H1 (cell line): ENCODE measurements at regions not wholly inside any gene's neighbourhood (a gene's known extent, or its start where the extent isn't known, plus 50 kb on each side); places are given as distances from the start of the nearest gene placed in this dataset.

ENCODE experiments used
- CREB1 ChIP-seq: IDR thresholded peaks from 2 replicates; pipeline ENCODE4 v1.6.1; 2012; ENCODE audit warnings: inconsistent platforms
- GTF2F1 ChIP-seq: IDR thresholded peaks from 2 replicates; pipeline ENCODE4 v1.6.1; 2012; ENCODE audit warnings: low read depth, low read length, improper control_type of control experiment, borderline replicate concordance
- HDAC2 ChIP-seq, 2 experiments: fragments of 300-600 bp in 1 of 2; sonication (generic) in 1 of 2; IDR thresholded peaks; 2 replicates each; pipeline ENCODE4 v1.6.1; 2011 to 2012; ENCODE audit warnings: low read depth in 2 of 2, low read length in 2 of 2, mild to moderate bottlenecking in 2 of 2, moderate library complexity in 2 of 2, borderline replicate concordance in 1 of 2, inconsistent platforms in 1 of 2
- NANOG ChIP-seq: IDR thresholded peaks from 2 replicates; pipeline ENCODE4 v1.6.1; 2011; ENCODE audit warnings: low read length, low read depth, mild to moderate bottlenecking, inconsistent platforms; ENCODE audit not compliant: insufficient read depth, poor library complexity, severe bottlenecking
- SIX5 ChIP-seq: IDR thresholded peaks from 2 replicates; pipeline ENCODE4 v1.6.1; 2011; ENCODE audit warnings: mild to moderate bottlenecking, low read depth, low read length
- SRF ChIP-seq: IDR thresholded peaks from 2 replicates; pipeline ENCODE4 v1.6.1; 2011; ENCODE audit warnings: mild to moderate bottlenecking, low read depth, low read length, moderate library complexity
- SUZ12 ChIP-seq: fragments of 200-600 bp; sonication (generic); IDR thresholded peaks from 2 replicates; pipeline ENCODE4 v1.6.1; 2012; ENCODE audit warnings: mild to moderate bottlenecking, inconsistent platforms, low read length, moderate library complexity, mixed read lengths
- USF2 ChIP-seq: IDR thresholded peaks from 2 replicates; pipeline ENCODE4 v1.6.1; 2011; ENCODE audit warnings: low read length, improper control_type of control experiment
- ZNF274 ChIP-seq: IDR thresholded peaks from 2 replicates; pipeline ENCODE4 v1.7.0; 2012; ENCODE audit warnings: low read length, borderline replicate concordance; ENCODE audit errors: extremely low read depth
- TF ChIP-seq, protein P1 (sequence below): fragments of 300-600 bp; sonication (generic); IDR thresholded peaks from 2 replicates; pipeline ENCODE4 v1.7.1; 2012; ENCODE audit warnings: low read length, moderate library complexity, mild to moderate bottlenecking, inconsistent platforms; ENCODE audit not compliant: insufficient replicate concordance

DNA sequence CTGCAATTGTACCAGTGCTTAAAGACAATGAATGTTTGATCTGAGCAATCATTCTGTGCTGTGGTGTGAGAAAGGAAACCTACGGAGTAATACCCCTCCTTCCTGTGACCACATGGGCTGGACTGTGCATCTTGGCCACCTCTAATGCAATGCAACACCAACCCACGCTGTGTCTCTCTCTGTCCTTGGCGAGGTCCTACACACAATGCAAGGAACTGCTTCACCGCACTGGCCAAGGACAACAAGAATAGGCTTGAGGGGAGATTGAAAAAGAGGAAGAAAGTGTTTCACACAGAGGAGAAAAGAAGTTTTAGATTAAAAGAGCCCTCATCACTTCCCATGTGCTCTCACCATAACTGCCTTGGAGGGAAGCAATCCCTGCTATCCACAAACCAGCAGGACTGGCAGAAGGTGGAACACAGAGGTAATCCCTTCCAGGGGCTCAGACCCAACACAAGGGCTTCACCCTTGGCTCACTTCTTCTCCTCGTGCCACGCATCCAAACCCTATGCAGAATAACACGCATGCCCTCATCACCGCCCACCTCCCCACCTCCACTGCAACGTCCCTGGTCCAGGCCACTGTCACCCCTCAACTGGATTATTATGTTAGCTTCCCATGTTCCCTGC is 112.5 kb upstream of the ERG start (continued):
- TF ChIP-seq, protein P1, sequence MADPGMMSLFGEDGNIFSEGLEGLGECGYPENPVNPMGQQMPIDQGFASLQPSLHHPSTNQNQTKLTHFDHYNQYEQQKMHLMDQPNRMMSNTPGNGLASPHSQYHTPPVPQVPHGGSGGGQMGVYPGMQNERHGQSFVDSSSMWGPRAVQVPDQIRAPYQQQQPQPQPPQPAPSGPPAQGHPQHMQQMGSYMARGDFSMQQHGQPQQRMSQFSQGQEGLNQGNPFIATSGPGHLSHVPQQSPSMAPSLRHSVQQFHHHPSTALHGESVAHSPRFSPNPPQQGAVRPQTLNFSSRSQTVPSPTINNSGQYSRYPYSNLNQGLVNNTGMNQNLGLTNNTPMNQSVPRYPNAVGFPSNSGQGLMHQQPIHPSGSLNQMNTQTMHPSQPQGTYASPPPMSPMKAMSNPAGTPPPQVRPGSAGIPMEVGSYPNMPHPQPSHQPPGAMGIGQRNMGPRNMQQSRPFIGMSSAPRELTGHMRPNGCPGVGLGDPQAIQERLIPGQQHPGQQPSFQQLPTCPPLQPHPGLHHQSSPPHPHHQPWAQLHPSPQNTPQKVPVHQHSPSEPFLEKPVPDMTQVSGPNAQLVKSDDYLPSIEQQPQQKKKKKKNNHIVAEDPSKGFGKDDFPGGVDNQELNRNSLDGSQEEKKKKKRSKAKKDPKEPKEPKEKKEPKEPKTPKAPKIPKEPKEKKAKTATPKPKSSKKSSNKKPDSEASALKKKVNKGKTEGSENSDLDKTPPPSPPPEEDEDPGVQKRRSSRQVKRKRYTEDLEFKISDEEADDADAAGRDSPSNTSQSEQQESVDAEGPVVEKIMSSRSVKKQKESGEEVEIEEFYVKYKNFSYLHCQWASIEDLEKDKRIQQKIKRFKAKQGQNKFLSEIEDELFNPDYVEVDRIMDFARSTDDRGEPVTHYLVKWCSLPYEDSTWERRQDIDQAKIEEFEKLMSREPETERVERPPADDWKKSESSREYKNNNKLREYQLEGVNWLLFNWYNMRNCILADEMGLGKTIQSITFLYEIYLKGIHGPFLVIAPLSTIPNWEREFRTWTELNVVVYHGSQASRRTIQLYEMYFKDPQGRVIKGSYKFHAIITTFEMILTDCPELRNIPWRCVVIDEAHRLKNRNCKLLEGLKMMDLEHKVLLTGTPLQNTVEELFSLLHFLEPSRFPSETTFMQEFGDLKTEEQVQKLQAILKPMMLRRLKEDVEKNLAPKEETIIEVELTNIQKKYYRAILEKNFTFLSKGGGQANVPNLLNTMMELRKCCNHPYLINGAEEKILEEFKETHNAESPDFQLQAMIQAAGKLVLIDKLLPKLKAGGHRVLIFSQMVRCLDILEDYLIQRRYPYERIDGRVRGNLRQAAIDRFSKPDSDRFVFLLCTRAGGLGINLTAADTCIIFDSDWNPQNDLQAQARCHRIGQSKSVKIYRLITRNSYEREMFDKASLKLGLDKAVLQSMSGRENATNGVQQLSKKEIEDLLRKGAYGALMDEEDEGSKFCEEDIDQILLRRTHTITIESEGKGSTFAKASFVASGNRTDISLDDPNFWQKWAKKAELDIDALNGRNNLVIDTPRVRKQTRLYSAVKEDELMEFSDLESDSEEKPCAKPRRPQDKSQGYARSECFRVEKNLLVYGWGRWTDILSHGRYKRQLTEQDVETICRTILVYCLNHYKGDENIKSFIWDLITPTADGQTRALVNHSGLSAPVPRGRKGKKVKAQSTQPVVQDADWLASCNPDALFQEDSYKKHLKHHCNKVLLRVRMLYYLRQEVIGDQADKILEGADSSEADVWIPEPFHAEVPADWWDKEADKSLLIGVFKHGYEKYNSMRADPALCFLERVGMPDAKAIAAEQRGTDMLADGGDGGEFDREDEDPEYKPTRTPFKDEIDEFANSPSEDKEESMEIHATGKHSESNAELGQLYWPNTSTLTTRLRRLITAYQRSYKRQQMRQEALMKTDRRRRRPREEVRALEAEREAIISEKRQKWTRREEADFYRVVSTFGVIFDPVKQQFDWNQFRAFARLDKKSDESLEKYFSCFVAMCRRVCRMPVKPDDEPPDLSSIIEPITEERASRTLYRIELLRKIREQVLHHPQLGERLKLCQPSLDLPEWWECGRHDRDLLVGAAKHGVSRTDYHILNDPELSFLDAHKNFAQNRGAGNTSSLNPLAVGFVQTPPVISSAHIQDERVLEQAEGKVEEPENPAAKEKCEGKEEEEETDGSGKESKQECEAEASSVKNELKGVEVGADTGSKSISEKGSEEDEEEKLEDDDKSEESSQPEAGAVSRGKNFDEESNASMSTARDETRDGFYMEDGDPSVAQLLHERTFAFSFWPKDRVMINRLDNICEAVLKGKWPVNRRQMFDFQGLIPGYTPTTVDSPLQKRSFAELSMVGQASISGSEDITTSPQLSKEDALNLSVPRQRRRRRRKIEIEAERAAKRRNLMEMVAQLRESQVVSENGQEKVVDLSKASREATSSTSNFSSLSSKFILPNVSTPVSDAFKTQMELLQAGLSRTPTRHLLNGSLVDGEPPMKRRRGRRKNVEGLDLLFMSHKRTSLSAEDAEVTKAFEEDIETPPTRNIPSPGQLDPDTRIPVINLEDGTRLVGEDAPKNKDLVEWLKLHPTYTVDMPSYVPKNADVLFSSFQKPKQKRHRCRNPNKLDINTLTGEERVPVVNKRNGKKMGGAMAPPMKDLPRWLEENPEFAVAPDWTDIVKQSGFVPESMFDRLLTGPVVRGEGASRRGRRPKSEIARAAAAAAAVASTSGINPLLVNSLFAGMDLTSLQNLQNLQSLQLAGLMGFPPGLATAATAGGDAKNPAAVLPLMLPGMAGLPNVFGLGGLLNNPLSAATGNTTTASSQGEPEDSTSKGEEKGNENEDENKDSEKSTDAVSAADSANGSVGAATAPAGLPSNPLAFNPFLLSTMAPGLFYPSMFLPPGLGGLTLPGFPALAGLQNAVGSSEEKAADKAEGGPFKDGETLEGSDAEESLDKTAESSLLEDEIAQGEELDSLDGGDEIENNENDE: no peak
- TF ChIP-seq NANOG (no peak), ZNF274 (no peak), SRF (no peak), SIX5 (no peak), CREB1 (no peak), HDAC2 (IDR thresholded peaks at IDR 0.05; ENCODE audit: borderline replicate concordance in 1 of 2, low read depth in 2 of 2, low read length in 2 of 2) (no peak), USF2 (no peak), SUZ12 (no peak), GTF2F1 (no peak)
